GM19372 (cell line): ENCODE measurements at regions not wholly inside any gene's neighbourhood (a gene's known extent, or its start where the extent isn't known, plus 50 kb on each side); places are given as distances from the start of the nearest gene placed in this dataset.

ENCODE experiments used
- ATAC-seq: cut with Tn5 transposase; IDR thresholded peaks from one replicate; pipeline ENCODE4 v1.9.1; 2021; ENCODE audit warnings: mild to moderate bottlenecking, low read depth, moderate library complexity; ENCODE audit not compliant: unreplicated experiment

DNA sequence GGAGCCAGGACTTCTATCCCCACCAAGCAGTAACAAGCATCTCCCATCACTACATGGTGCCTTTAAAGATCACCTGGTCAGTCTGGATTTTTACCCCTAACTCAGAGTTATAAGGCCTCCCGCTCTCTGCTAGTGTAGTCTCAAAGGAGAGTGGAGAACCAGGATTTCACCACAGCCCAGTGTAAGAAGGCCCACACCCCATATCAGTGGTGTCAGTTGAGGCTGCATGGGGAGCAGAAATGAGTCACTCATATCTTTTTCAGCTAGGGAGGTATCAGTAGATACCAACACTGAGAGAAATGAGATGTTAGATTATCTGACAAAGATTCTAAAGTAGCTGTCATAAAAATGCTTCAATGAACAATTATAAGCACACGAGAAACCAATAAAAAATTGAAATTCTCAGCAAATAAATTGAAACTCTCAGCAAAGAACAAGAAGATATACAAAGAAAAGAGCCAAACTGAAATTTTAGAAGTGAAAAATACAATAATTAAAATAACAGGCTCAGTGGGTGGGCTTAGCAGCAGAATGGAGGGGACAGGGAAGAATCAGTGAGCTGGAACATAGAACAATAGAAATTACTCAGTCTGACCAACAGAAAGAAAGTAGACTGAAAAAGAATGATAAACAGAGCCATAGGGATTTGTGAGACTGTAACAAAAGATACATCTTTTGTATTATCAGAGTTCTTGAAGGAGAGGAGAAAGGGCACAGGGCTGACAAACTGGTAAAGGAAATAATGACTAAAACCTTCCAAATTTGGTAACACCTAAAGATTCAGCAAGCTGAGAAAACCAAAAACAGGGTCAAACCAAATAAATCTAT, 257.7 kb downstream of the ANAPC1 start:
- no peak for ATAC-seq

DNA sequence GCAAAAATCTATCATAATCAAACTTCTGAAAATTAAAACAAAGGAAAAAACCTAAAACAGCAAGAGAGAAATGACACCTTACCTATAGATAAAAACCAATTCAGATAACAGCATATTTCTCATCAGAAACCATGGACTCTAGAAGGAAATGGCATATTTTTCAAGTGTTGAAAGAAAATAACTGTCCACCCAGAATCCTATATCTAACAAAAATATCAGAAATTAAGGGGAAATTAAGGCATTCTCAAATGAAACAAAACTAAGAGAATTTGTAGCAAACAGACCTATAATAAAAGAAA, 257.2 kb downstream of the ANAPC1 start:
- ATAC-seq = no peak

DNA sequence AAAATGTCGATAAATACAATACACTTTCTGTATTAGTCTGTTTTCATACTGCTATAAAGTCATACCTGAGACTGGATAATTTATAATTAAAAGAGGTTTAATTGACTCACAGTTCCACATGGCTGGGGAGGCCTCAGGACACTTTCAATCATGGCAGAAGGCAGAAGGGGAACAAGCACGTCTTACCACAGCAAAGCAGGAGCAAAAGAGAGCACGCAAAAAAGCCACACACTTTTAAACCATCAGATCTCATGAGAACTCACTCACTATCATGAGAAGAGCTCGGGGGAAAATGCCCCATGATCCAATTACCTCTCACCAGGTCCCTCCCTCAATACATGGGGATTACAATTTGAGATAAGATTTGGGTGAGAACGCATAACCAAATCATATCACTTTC, 256.7 kb downstream of the ANAPC1 start:
- no peak for ATAC-seq

- ATAC-seq = no peak
Observed at GRCh38 chr2:111628221-111628620, 255.8 kb downstream of the ANAPC1 start.

GRCh38 chr2:111629983-111630382, 254.0 kb downstream of the ANAPC1 start:
- no peak for ATAC-seq

DNA sequence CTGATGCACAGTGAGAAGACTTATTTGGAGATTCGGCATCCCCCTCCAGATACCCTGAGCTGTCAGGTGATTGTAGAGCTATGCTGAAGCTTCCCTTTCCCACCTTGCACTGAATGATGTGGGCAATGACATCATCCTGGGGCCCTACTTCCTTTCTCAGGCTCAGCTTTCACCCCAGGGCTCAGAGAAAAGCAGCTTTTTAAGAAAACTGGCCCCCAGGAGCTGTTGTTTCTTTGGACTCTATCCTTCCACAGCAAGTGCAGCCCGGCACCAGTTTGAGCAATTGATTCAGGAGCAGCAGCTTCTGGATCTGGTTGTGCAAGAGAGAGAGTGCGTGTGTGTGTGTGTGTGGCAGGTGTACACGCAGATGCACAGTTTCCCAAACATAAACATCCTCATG, 251.3 kb downstream of the ANAPC1 start:
- no peak for ATAC-seq

- no peak for ATAC-seq
Observed at GRCh38 chr2:111633189-111633588, 250.8 kb downstream of the ANAPC1 start.

- ATAC-seq = no peak
Observed at GRCh38 chr2:111633643-111634042, 250.3 kb downstream of the ANAPC1 start.

- no peak for ATAC-seq
Observed at GRCh38 chr2:111634050-111634794, 249.8 kb downstream of the ANAPC1 start.

- ATAC-seq = no peak
Observed at GRCh38 chr2:111634995-111635538, 248.9 kb downstream of the ANAPC1 start.

DNA sequence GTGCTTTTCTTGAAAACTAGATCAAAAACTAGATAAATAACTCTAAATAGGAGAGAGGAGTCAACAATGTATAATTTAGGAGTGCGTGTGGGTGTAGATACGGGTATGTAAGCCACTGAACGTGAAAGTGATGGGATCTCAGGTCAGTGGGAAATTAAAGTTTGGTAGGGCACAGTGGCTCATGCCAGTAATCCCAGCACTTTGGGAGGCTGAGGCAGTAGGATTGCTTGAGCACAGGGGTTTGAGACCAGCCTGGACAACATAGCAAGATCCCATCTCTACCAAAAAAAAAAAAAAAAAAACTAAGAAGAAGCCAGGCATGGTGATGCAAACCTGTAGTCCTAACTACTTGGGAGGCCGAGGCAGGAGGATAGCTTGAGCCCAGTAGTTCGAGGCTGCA, 247.1 kb downstream of the ANAPC1 start:
- no peak for ATAC-seq

DNA sequence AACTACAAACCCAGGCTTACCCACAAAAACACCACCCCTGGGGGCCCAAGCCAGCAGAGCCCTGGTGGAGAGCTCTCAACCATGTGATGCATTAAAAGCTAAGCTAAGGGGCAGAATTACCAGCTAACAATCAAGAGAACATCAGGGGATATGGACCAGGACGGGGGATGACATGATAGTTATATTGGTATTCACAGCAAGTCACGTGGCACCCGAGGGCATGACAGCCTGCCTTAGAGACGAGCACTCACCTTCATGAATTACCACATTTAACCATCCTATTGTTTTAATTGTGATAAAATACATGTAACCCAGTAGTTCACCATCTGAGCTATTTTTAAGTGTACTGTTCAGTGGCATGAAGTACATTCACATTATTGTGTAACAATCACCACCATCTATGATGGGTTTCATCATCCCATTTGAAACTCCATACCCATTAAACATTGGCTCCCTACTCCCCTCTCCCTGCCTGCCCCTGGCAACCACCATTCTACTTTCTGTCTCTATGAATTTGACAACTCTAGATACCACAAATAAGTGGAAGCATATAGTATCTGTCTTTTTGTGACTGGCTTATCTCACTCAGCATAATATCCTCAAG, 245.6 kb downstream of the ANAPC1 start:
- ATAC-seq = no peak

DNA sequence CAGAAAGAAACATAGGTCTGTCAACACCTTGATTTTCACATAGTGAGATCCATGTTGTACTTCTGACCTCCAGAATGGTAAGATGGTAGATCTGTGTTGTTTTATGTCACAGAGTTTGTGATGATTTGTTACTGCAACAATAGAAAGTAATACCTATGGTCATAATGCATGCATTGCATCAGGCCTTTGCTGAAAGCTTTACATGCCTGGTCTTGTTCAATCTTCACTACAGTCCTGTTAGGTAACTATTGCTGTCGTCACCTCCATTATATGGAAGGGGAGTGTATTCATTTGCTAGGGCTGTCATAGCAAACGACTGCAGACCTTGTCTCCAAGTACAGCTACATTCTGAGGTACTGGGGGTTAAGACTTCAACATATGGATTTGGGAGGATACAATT, 243.5 kb downstream of the ANAPC1 start:
- no peak for ATAC-seq

DNA sequence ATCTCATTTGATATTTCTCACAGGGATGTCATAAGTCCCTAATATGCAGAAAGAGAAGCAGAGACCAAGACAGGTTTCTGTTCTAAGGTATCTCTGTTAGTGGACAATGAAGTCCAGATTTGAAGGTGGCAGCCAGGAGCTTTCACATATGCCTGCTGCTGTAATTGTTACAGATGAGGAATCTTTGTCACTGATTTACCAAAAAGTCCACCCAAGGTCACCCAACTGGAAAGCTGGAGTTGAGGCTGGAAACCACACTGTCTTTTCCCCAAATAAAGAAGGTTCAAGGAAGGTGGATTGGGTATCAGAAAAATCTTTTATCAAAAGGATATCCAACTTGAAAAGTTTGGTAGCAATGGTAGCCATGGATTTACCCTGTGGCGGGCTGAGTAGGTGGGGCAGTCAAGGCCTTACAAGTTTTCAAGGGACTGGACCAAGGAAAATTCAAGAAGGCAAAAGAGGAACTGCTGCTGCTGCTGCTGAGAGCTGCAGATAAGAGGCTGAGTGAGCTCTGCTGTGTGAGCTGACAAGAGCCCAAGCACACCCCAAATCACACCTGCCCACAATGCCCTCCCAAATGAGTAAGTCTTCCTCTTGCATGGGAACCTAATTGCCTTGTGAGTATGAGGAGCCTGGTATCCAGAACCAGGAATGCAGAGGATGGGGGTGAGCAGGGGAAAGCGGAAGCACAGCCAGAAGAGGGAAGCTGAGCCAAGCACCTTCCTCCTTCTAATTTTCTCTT, 241.2 kb downstream of the ANAPC1 start:
- ATAC-seq = no peak

- no peak for ATAC-seq
Observed at GRCh38 chr2:111643759-111644158, 240.2 kb downstream of the ANAPC1 start.

DNA sequence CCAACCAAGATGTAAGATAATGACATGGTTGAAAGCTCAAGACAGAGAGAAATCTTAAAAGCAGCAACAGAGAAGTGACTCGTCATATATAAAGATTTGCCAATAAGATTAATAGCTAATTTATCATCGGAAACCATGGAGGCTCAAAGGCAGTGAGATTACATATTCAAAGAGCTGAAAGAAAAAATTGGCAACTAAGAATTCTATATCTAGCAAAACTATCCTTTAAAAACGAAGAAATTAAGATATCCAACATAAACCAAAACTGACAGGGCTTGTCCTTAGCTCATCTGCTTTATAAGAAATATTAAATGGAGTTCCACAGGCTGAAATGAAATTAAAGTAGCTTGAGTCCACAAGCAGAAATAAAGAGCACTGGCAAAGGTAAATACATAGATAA, 236.6 kb downstream of the ANAPC1 start:
- no peak for ATAC-seq

GRCh38 chr2:111652038-111652437, 232.0 kb downstream of the ANAPC1 start:
- no peak for ATAC-seq

GRCh38 chr2:111652681-111653080, 231.3 kb downstream of the ANAPC1 start:
- ATAC-seq = no peak

- no peak for ATAC-seq
Observed at GRCh38 chr2:111653103-111653624, 230.8 kb downstream of the ANAPC1 start.

DNA sequence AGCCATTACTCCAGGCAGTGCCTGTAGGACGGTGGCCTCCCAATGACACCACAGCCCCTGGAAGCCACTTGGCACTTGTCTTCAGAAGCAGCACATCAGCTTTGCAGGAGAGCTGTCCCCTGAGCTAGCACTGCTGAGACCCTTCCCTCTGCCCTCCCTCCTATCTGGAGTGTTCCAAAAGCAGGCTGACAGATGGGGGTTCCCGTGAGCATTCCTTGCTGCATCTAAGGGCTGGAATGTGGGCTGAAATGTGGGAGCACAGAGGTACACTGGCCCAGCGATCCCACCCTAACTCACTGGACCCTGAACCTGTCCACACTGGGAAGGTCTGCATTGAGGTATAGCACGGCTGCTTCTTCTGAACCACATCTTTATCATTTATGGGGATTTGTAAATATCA, 230.1 kb downstream of the ANAPC1 start:
- no peak for ATAC-seq

DNA sequence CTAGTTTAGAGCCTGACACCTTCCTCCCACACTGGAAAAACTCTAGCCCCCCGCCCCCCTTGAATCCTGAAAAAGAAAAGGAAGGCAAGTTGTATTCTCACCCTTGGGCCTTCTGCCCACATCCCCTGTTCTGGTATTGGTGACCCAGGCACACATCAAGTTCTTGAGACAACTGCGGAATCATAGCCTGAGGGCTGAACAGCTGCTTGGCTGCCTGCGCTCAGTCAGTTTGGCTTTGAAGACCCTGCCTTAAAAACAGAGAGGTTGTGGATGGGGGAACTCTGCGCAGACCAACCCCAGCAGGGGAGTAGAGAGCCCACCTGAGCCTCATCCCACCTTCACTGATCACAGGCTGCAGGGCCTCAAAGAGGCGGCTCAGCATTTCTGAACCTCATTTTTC, 229.2 kb downstream of the ANAPC1 start:
- no peak for ATAC-seq
